HG03025 (cell line): ENCODE measurements at regions not wholly inside any gene's neighbourhood (a gene's known extent, or its start where the extent isn't known, plus 50 kb on each side); places are given as distances from the start of the nearest gene placed in this dataset.

ENCODE experiments used
- ATAC-seq: cut with Tn5 transposase; IDR thresholded peaks from one replicate; pipeline ENCODE4 v1.9.1; 2021; ENCODE audit warnings: mild to moderate bottlenecking, moderate library complexity; ENCODE audit not compliant: unreplicated experiment, low FRiP score

DNA sequence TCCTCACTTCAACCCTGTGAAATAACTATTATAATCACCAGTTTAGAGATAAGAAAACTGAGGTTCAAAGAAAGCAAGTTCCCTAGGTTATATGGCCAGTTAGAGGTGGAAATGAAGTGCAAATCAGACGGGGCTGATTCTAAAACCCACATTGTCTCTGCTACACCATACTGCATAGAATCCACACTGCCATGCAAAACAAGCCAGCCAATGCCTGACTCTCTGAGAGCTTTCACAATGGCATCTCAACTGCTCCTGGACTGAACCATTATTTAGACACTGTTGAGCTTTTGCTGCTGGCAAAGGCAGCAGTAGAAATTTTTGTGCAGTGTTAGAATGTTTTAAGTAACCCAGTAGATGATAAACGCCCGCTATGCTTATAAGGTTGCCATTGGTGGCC is 195.2 kb upstream of the CNR1 start:
- no peak for ATAC-seq

- no peak for ATAC-seq
Observed at GRCh38 chr6:88360203-88360797, 194.2 kb upstream of the CNR1 start.

DNA sequence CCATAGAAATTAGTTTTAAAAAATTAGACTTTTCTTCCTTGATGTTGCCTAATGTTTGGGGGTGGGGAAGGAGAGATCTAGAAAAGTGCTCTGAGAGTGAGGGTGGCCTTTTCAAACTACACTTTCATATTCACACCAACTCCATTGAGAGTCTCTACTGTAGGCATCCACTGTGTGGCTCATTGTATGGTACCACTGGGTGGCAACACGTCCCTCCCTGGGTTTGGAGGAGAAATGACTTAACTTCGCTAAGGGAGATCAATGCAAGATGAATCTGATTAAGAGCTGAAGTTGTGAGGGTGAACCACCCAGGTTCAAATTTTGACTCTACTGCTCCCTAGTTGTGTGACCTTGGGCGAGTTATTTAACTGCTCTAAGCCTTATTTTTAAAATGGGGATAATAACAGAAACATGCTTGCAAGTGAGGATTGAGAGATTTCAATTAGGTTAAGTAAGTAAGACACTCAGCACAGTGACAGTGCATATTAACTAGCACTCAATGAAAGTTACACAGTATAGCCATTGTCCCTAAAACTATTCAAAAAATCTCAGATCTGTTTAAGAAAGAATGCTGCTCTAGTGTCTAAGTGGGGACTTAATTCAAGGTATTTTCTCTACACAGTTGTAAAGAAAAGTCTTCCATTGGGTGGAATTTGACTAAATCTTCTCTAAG is 193.5 kb upstream of the CNR1 start:
- ATAC-seq: no peak

- ATAC-seq: no peak
Observed at GRCh38 chr6:88358846-88359245, 192.7 kb upstream of the CNR1 start.

- no peak for ATAC-seq
Observed at GRCh38 chr6:88349511-88349910, 183.4 kb upstream of the CNR1 start.

DNA sequence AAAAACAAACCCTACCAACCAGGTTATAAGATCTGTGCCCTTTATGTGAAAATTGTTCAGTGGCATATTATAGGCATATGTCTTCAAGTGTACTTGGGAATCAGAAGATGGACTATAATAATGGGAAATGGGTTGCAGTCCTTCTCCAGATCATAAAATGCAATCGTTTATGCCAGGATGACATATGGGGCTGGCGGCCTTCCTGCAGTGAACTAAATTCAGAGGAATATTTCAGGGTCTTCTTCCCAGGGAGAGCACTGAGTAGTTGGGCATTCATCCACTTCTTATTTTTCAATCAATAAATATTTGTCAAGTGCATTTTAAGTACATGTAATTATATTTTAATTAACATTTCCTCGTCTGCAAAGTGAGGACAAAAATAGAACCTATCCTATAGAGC is 176.2 kb upstream of the CNR1 start:
- ATAC-seq: no peak

DNA sequence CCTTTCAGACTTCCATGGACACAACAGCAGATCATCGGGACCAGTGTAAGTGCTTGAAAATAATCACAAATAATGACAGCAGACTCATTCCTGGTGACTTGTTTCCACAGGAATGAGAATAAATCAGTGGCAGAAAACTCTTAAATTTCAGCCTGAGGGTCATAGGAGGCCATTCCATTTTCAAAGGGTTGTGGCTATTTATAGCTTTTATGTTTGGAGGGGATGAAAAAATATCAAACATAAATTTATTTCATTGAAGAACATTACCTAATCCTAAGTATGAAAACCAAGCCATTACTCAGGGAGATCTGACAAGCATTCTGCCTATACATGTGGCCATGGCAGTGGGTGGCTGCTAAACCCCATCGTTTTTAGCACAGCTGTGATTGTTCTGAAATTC is 173.6 kb upstream of the CNR1 start:
- no peak for ATAC-seq

DNA sequence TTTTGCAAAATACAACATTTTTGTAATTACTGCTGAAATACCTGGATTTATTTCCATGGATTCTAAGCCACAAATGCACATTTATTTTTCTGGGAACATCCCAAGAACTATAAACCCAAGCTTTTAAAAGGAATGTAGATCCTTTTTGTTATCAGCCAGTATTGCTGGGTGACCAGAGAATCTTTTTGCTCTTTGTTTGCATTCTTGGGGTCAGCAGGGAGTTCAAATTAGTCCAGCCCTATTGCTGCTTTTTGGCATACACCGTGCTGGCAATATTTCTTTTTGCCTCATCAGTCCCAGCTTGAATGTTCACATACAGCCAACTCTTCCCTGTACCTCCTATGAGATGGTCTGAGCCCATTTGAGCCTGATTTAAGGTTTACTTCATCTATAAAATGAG is 155.2 kb upstream of the CNR1 start:
- no peak for ATAC-seq

DNA sequence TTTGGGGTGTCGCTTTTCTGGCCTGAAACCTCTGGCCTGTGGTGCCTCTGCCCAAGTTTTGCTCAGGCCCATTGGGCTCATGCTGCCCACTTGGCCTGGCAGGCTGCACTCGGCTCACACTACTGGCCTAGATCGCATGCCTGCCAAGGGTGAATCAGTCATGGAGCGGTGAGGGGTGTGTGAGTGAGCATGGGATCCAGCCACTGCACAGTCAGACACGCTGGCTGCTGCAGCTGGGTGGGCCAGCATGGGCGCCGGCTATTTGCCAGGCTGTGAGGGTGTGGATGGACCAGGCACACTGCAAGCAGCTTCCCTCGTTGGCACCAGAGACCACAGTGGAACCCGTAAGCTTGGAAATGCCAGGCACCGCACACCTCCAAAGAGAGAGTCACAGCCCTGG is 145.4 kb upstream of the CNR1 start:
- no peak for ATAC-seq

DNA sequence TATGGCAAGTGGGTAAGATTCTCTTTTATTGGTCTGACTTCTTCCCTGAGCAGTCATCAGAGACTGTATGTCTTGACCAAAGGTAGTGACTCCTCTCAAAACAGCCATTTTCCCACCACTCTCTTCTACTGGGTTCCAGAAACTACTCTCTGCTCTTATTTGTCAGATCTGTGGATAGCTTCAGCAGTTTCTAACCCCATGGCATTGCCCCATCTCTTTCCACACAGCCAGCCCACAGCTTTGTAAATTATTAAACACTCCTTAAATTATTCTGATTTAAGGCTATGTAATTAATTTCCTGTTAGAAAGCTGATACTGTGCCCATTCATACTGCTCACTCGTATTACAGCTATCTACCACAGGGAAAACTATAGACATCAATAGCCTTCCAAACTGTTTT is 138.4 kb upstream of the CNR1 start:
- ATAC-seq: no peak

DNA sequence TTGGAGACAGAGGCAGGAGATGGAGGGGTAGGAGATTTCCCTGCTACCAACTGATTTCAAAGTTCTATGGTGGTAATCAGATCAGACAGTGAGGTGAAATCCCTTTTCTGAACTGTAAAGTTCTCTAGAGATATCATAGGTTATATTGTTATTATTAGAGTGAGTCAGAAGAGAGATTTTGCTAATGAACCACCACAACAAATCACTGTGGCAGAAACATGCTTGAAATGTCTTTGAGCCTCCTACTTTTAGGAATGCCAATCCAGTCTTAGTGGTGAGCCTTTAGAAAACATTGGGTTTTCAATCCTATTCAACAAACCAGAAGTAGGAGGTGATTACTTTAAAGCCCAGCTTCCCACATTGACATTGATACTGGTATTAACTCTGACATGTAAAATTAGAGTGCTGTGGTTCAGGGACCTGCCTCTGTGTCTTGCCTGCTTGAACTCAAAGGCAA is 136.7 kb upstream of the CNR1 start:
- no peak for ATAC-seq

GRCh38 chr6:88301888-88302768 is 136.0 kb upstream of the CNR1 start:
- ATAC-seq: no peak

GRCh38 chr6:88301256-88301655 is 135.1 kb upstream of the CNR1 start:
- ATAC-seq: no peak

GRCh38 chr6:88298066-88298845 is 132.1 kb upstream of the CNR1 start:
- ATAC-seq: no peak

DNA sequence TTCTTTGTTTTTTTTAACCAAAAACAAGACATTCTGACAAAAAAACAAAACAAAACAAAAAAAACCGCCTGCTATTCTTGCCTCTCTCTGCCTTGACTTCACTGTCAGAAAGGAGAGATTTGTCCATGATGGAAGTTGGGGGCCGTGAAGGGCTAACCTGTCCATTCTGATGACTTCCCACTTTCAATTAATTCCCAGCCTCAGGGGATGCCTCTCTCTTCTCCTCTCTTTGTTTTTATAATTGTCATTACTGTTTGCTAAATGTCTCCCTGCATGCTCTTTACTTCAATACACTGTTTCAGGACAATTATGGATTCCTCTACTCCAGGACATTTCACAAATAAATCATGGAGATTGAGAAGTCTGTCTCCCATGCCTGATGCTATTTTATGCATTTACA is 130.5 kb upstream of the CNR1 start:
- ATAC-seq: no peak

- no peak for ATAC-seq
Observed at GRCh38 chr6:88295663-88296062, 129.5 kb upstream of the CNR1 start.

DNA sequence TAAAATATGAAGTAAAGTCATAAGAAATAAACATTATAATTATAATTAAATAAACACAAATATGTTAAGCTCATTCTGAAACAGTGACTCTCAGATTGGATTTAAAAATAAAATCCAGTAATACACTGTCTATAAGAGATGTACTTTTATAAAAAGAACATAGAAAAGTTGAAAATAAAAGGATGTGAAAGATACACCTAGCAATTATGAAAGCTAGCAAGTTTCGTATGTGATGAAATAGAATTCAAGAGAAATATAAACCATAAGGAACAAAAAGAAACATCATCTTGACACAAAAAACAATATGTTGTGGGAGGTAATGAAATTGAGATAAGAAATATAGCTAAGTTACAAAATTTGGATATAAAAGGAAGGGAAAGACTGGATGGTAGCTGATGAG is 128.6 kb upstream of the CNR1 start:
- ATAC-seq: no peak

DNA sequence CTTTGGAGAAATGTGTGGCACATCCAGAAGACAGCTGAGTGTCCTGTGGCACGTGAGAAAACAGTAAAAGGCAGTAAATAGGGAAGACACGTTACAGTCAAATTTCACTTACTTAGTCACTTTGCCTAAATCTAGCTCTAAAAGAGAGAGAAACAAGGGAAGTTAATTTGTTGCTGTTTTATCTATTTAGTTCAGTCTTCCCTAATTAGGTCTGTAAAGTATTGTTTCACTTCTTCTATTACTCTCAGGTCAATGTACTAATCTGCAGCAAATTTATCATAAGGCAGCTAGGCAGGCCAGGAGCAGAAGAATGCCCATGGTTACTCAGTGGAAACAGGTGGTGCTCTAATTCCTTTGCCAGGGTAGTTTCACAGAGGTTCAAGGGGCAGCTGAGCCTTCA is 124.3 kb upstream of the CNR1 start:
- ATAC-seq: no peak

DNA sequence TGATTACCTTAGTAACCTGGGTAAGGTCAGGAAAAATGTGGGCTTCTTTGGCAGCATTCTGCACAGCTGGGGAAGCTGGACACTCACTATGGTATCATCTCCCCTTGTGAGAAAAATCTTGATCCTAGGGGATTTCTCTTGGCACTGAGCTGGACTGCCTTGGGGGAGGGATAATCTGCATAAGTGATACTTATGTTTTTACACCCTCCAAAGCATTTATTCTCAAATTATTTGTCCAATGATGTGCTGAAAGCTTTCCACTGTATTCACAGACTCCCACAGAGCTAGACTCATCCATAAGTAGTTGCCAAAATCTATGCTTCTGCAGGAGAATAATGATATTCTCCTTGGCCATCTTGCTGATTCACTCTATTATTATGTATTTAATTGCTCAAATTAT is 121.5 kb upstream of the CNR1 start:
- ATAC-seq: no peak

DNA sequence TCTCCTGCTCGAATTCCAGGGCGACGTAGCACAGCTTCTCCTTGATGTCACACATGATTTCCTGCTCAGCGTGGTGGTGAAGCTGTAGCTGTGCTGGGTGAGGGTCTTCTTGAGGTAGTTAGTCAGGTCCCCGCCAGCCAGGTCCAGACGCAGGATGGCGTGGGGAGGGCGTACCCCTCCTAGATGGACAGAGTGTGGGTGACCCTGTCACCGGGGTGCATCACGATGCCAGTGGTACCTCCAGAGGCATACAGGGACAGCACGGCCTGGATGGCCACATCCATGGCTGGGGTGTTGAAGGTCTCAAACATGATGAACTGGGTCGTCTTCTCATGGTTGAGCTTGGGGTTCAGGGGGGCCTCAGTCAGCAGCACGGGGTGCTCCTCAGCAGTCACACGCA is 110.2 kb upstream of the CNR1 start:
- no peak for ATAC-seq

GRCh38 chr6:88268508-88268907 is 102.4 kb upstream of the CNR1 start:
- ATAC-seq: no peak
